ENCODE measurements at regions not wholly inside any gene's neighbourhood (a gene's known extent, or its start where the extent isn't known, plus 50 kb on each side); places are given as distances from the start of the nearest gene placed in this dataset.
"Not testable (repeated sequence)": the region's sequence is repeated elsewhere in the genome, so short reads cannot be mapped to it uniquely, and the experiment has no call there.

- TF ChIP-seq, protein P1, sequence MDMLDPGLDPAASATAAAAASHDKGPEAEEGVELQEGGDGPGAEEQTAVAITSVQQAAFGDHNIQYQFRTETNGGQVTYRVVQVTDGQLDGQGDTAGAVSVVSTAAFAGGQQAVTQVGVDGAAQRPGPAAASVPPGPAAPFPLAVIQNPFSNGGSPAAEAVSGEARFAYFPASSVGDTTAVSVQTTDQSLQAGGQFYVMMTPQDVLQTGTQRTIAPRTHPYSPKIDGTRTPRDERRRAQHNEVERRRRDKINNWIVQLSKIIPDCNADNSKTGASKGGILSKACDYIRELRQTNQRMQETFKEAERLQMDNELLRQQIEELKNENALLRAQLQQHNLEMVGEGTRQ (IDR thresholded peaks at IDR 0.05; ENCODE audit: low read length): not testable (repeated sequence)
- not testable (repeated sequence) for TF ChIP-seq EGR1 (IDR thresholded peaks at IDR 0.05; ENCODE audit: borderline replicate concordance, low read depth, low read length)
Measured at GRCh38 chr19:7405482-7405881, 56.7 kb downstream of the ARHGEF18 start.
